Medulla oblongata (tissue), 1 donor: ENCODE measurements at regions not wholly inside any gene's neighbourhood (a gene's known extent, or its start where the extent isn't known, plus 50 kb on each side); places are given as distances from the start of the nearest gene placed in this dataset.

Source experiments
- DNase-seq: peaks from one replicate; pipeline ENCODE4 v3.0.0-alpha.2; 2015; ENCODE audit errors: extremely low spot score

GRCh38 chr18:45487581-45487980 is 127.7 kb upstream of the SLC14A2 start:
- DNase-seq: no peak

- no peak for DNase-seq
Measured at GRCh38 chr18:45488645-45489044, 126.6 kb upstream of the SLC14A2 start.

GRCh38 chr18:45493830-45494229 is 121.4 kb upstream of the SLC14A2 start:
- DNase-seq: no peak

GRCh38 chr18:45494811-45495210 is 120.5 kb upstream of the SLC14A2 start:
- no peak for DNase-seq

- DNase-seq: no peak
Measured at GRCh38 chr18:45496741-45497140, 118.5 kb upstream of the SLC14A2 start.

- no peak for DNase-seq
Measured at GRCh38 chr18:45497595-45498286, 117.5 kb upstream of the SLC14A2 start.

GRCh38 chr18:45498287-45498658 is 117.0 kb upstream of the SLC14A2 start:
- DNase-seq: no peak

GRCh38 chr18:45503990-45504389 is 111.3 kb upstream of the SLC14A2 start:
- no peak for DNase-seq

GRCh38 chr18:45505497-45506206 is 109.6 kb upstream of the SLC14A2 start:
- DNase-seq: no peak

GRCh38 chr18:45506951-45507350 is 108.3 kb upstream of the SLC14A2 start:
- no peak for DNase-seq

- DNase-seq: no peak
Measured at GRCh38 chr18:45509535-45509934, 105.7 kb upstream of the SLC14A2 start.

- peak; percentile 17 for DNase-seq
Measured at GRCh38 chr18:45510656-45511055, 104.6 kb upstream of the SLC14A2 start.

GRCh38 chr18:45512363-45512953 is 102.8 kb upstream of the SLC14A2 start:
- DNase-seq: no peak

- DNase-seq: no peak
Measured at GRCh38 chr18:45517181-45517741, 98.0 kb upstream of the SLC14A2 start.

GRCh38 chr18:45518311-45519155 is 96.7 kb upstream of the SLC14A2 start:
- no peak for DNase-seq

GRCh38 chr18:45519411-45520280 is 95.6 kb upstream of the SLC14A2 start:
- no peak for DNase-seq

- no peak for DNase-seq
Measured at GRCh38 chr18:45521136-45521535, 94.1 kb upstream of the SLC14A2 start.

GRCh38 chr18:45521777-45522176 is 93.5 kb upstream of the SLC14A2 start:
- no peak for DNase-seq

- DNase-seq: no peak
Measured at GRCh38 chr18:45522371-45522770, 92.9 kb upstream of the SLC14A2 start.

- DNase-seq: no peak
Measured at GRCh38 chr18:45525301-45525700, 90.0 kb upstream of the SLC14A2 start.
